IPS-18c (cell line): ENCODE measurements at regions not wholly inside any gene's neighbourhood (a gene's known extent, or its start where the extent isn't known, plus 50 kb on each side); places are given as distances from the start of the nearest gene placed in this dataset.

Source experiments
- H3K4me3 ChIP-seq: 2 replicates; pipeline ENCODE4 v1.7.0; 2013; ENCODE audit warnings: low read depth, mild to moderate bottlenecking, low read length, moderate library complexity; ENCODE audit not compliant: insufficient read depth
- H3K9me3 ChIP-seq: one replicate; pipeline ENCODE4 v1.6.1; 2013; ENCODE audit warnings: mild to moderate bottlenecking, low read length, moderate library complexity; ENCODE audit not compliant: control insufficient read depth, insufficient read depth

DNA sequence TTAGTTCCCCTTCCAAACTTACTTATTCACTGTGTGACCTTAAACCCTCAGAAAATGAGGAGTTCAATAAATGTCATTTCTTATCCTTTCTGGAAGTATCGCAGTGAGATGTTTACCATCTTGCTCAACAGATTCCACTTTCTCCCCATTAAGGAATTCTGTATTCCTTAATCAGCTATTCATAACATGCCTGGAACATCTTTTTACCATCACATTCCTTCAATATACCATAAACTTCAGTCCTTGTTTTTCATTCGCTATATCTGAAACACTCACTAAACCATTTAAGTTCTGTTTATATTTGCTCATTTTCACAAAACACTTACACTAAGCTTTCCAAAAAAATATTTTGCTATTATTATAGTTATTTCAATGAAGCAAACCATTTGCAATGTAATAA, 1158.6 kb downstream of the CDH12 start:
- Histone ChIP-seq H3K4me3 (no peak overlapping the region), H3K9me3 (no peaks in the 10 kb centered on the region)

DNA sequence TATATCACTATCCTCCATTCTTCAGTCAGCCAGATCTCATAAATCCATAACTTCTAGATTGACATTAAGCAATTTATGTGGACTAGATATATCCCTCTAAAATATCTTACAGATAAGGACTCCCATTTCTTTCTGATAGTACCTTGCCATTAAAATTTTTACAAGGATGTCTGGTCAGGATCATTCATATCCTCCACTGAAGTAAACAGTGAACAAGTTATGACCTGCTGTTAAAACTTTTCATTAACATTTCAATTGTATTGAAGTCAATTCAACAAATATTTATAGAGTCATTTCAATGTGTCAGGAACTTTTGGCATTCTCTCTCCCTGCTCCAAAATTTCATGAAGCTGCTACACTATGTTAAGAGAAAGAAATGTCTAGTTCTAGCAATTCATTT, 1159.6 kb downstream of the CDH12 start:
- H3K9me3 ChIP-seq = no peaks in the 10 kb centered on the region
- H3K4me3 ChIP-seq = no peak overlapping the region

DNA sequence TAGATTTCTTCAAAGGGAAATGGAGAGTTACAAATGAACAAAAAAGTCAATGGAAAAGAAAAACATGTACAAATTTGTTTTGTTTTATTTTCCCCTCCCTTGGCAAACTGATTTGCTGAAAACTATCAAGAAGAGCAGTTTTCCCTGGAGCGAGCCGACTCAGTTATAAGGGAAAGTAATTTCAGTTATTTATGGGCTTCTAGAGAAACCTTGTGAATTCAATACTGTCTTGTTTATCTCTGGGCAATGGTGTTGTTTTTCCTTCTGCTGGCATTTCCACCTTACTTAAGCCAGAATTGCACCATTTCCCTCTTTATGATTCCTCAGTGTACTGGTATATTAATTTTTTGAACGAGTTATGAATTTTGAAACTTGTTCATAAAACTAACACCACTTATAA, 1163.6 kb downstream of the CDH12 start:
- H3K9me3 ChIP-seq = no peaks in the 10 kb centered on the region
- no peak overlapping the region for H3K4me3 ChIP-seq

DNA sequence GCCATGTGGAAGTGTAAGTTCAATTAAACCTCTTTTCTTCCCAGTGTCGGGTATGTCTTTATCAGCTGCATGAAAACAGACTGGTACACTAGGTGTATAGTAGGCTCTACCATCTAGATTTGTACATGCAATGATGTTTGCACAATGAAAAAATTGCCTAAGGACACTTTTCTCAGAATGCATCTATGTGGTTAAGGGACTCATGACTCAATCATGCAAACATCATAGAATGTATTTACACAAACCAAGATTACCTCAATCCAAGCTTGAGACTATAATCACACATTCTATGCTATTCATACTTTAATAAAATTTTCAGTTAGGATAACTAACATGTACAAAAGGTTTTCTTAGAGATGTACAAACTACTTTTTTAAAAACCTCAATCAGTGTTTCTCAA, 1164.5 kb downstream of the CDH12 start:
- Histone ChIP-seq H3K4me3 (no peak overlapping the region), H3K9me3 (no peaks in the 10 kb centered on the region)

- H3K9me3 ChIP-seq = no peaks in the 10 kb centered on the region
Measured at GRCh38 chr5:21687621-21688020, 1165.5 kb downstream of the CDH12 start.

GRCh38 chr5:21686706-21687105, 1166.4 kb downstream of the CDH12 start:
- Histone ChIP-seq H3K4me3 (no peak overlapping the region), H3K9me3 (no peaks in the 10 kb centered on the region)

More at GRCh38 chr5:21687621-21688020, 1165.5 kb downstream of the CDH12 start:
- no peak overlapping the region for H3K4me3 ChIP-seq

GRCh38 chr5:21685522-21685921, 1167.6 kb downstream of the CDH12 start:
- Histone ChIP-seq H3K9me3 (no peaks in the 10 kb centered on the region), H3K4me3 (no peak overlapping the region)

GRCh38 chr5:21684992-21685391, 1168.2 kb downstream of the CDH12 start:
- Histone ChIP-seq H3K4me3 (no peak overlapping the region), H3K9me3 (no peaks in the 10 kb centered on the region)

DNA sequence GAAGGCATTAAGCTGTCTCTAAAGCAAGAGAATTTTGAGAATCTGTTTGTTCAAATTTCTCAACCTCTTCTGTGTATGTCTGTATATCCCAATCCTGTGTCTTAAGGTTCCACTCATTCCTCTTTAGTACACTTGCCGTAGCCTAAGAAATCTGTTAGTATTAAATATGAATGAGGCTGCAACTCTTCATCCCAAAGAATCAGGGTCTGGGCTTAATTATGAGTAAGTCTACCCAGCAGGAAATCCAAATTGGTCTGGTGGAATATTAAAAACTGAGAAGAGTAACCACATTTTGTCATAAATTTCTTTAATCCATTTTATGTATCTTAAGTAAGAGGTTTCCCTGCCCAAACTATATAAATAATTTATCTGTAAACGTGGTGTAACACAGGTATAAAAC, 1171.2 kb downstream of the CDH12 start:
- no peak overlapping the region for H3K4me3 ChIP-seq
- no peaks in the 10 kb centered on the region for H3K9me3 ChIP-seq

DNA sequence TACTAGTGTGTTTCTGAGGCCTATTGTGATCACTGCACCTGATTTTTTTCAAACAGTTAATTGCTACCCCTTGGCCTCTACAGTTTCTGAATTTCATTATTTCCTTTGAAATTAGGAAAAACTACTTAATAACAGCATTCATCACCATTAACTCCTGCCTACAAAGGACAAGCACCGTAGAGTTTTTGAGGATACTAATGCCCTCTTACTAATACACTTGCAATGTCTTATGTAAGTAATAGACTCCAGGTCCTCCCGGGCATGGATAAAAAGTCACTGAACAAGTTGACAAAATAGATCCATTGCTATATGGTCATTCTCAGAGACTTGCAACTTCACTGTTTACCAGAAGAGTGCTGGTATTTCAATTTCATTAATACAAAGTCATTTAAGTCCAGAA, 1172.5 kb downstream of the CDH12 start:
- H3K4me3 ChIP-seq = no peak overlapping the region
- no peaks in the 10 kb centered on the region for H3K9me3 ChIP-seq

- Histone ChIP-seq H3K4me3 (no peak overlapping the region), H3K9me3 (no peaks in the 10 kb centered on the region)
Measured at GRCh38 chr5:21680196-21680595, 1172.9 kb downstream of the CDH12 start.

- Histone ChIP-seq H3K9me3 (no peaks in the 10 kb centered on the region), H3K4me3 (no peak overlapping the region)
Measured at GRCh38 chr5:21678526-21678925, 1174.6 kb downstream of the CDH12 start.

DNA sequence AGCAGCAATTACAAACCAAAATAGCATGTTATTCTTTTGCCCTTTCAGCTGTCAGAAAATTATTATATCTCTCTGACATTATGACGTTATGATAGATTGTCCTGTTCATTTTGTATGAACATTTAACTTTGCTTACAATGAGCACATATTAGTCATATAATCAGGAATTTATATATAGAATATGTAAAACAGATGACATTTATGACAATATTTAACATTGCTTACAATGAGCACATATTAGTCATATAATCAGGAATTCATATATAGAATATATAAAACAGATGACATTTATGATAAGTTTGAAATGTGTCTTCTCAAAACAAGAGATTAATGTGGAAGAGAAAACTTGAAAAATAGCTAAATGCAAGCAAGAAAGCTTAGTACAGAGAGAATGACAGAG, 1180.2 kb downstream of the CDH12 start:
- no peak overlapping the region for H3K4me3 ChIP-seq
- no peaks in the 10 kb centered on the region for H3K9me3 ChIP-seq

DNA sequence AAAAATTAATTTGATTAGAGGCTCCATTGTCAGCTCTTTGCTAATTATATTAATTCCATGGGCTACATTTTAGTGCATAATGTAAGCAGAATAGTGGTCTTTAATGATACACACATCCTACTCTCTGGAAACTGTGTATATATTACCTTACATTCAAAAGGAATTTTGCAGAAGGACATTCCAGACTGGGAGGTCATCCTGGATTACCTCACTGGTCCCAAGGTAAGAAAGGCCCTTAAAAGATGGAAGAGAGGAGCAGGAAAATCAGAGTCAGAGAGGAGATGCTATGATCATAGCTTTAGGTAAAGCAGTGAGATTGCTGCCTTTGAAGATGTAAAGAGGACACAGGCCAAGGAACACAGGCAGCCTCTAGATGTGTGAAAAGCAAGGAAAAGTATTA, 1180.8 kb downstream of the CDH12 start:
- no peaks in the 10 kb centered on the region for H3K9me3 ChIP-seq
- H3K4me3 ChIP-seq = no peak overlapping the region

- Histone ChIP-seq H3K4me3 (no peak overlapping the region), H3K9me3 (peaks cover 2% of the 10 kb centered on the region)
Measured at GRCh38 chr5:21665524-21665923, 1187.6 kb downstream of the CDH12 start.

DNA sequence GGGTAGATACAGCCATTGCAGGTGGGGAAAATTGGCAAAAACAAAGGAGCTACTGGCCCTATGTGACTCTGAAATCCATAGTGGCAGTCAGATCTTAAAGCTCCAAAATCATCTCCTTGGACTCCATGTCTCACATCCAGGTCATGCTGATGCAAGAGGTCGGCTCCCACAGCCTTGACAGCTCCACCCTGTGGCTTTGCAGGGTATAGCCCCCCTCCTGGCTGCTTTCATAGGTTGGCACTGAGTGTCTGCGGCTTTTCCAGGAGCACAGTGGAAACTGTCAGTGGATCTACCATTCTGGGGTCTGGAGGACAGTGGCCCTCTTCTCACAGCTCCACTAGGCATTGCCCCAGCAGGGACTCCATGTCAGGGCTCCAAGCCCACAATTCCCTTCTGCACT, 1190.1 kb downstream of the CDH12 start:
- H3K4me3 ChIP-seq = no peak overlapping the region
- peaks cover 2% of the 10 kb centered on the region for H3K9me3 ChIP-seq

- peaks cover 2% of the 10 kb centered on the region for H3K9me3 ChIP-seq
- no peak overlapping the region for H3K4me3 ChIP-seq
Measured at GRCh38 chr5:21661184-21661583, 1192.0 kb downstream of the CDH12 start.

DNA sequence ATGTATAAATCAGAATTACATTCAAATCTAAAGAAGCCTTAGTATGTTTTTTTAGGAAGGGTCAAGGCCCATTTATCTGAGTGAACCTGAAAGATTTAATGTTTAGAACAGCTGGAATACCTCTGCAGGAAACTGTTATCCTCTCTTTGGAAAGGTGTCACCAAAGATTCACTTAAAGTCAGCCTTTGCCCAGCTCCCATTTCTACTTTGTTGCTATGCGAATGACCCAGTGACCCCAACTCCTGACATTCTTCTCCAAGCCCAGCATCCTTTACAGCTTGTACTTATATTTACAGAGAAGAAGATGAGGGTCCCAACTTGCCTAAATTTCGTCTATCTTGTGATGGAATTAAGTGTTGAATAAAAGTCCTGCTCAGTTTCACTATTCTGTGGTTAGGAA, 1198.6 kb downstream of the CDH12 start:
- Histone ChIP-seq H3K9me3 (no peaks in the 10 kb centered on the region), H3K4me3 (no peak overlapping the region)

- Histone ChIP-seq H3K4me3 (no peak overlapping the region), H3K9me3 (no peaks in the 10 kb centered on the region)
Measured at GRCh38 chr5:21649969-21650368, 1203.2 kb downstream of the CDH12 start.

- Histone ChIP-seq H3K9me3 (no peaks in the 10 kb centered on the region), H3K4me3 (no peak overlapping the region)
Measured at GRCh38 chr5:21646469-21646868, 1206.7 kb downstream of the CDH12 start.
